HAP-1 (cell line): ENCODE measurements at regions not wholly inside any gene's neighbourhood (a gene's known extent, or its start where the extent isn't known, plus 50 kb on each side); places are given as distances from the start of the nearest gene placed in this dataset.

Source experiments
- DNase-seq, 2 experiments: peaks; one replicate each; pipeline ENCODE4 v3.0.0-alpha.2; 2016 to 2020; ENCODE audit warnings: low spot score in 2 of 2
- H3K27me3 ChIP-seq: fragments of 250-450 bp; sonication (Bioruptor Pico); 2 replicates; pipeline ENCODE4 v1.5.1; 2020; ENCODE audit warnings: low read depth, mild to moderate bottlenecking, moderate library complexity
- H3K36me3 ChIP-seq: fragments of 250-450 bp; sonication (Bioruptor Pico); replicated peaks from 2 replicates; pipeline ENCODE4 v1.5.1; 2020; ENCODE audit warnings: mild to moderate bottlenecking
- H3K4me1 ChIP-seq: fragments of 250-450 bp; sonication (Bioruptor Pico); 2 replicates; pipeline ENCODE4 v1.5.1; 2020; ENCODE audit warnings: mild to moderate bottlenecking
- H3K4me3 ChIP-seq: fragments of 250-450 bp; sonication (Bioruptor Pico); 2 replicates; pipeline ENCODE4 v1.5.1; 2020; ENCODE audit warnings: mild to moderate bottlenecking, moderate library complexity
- H3K9me3 ChIP-seq: fragments of 250-450 bp; sonication (Bioruptor Pico); 2 replicates; pipeline ENCODE4 v1.5.1; 2020; ENCODE audit warnings: mild to moderate bottlenecking, moderate library complexity
- in situ Hi-C: fragments of 300-500 bp; cut with MboI; formaldehyde crosslinking; loops from 3 replicates; pipeline ENCODE4 v1.14.3; 2020; ENCODE audit warnings: low sequenced_read_pairs, inconsistent platforms, mixed read lengths

GRCh38 chr5:106921567-106921966 is 749.2 kb downstream of the EFNA5 start:
- H3K9me3 ChIP-seq, result 0 out of 2 replicates have a peak, but pooled peaks cover 5% of the 10 kb centered on the region
- in situ Hi-C loops, result no loop called here

GRCh38 chr5:106910486-106910885 is 760.3 kb downstream of the EFNA5 start:
- no peaks in the 10 kb centered on the region for H3K36me3 ChIP-seq
- no peak overlapping the region for H3K4me3 ChIP-seq
- in situ Hi-C loops, result no loop called here
- H3K4me1 ChIP-seq, result peaks cover 11% of the 10 kb centered on the region; the same call in 1 of the 2 replicates
- no peaks in the 10 kb centered on the region for H3K9me3 ChIP-seq
- H3K27me3 ChIP-seq, result no peaks in the 10 kb centered on the region
- no peak for DNase-seq

More at GRCh38 chr5:106921567-106921966, 749.2 kb downstream of the EFNA5 start:
- DNase-seq, result no peak
- Histone ChIP-seq H3K4me3 (no peak overlapping the region), H3K27me3 (no peaks in the 10 kb centered on the region), H3K36me3 (no peaks in the 10 kb centered on the region), H3K4me1 (no peaks in the 10 kb centered on the region)

GRCh38 chr5:106909716-106910115 is 761.0 kb downstream of the EFNA5 start:
- Histone ChIP-seq H3K9me3 (no peaks in the 10 kb centered on the region), H3K27me3 (no peaks in the 10 kb centered on the region), H3K4me3 (no peak overlapping the region), H3K4me1 (peaks cover 11% of the 10 kb centered on the region; the same call in 1 of the 2 replicates), H3K36me3 (no peaks in the 10 kb centered on the region)
- in situ Hi-C loops, result no loop called here
- DNase-seq, result no peak

GRCh38 chr5:106907979-106908378 is 762.8 kb downstream of the EFNA5 start:
- in situ Hi-C loops, result no loop called here
- no peak for DNase-seq
- no peaks in the 10 kb centered on the region for H3K36me3 ChIP-seq
- H3K4me1 ChIP-seq, result peaks cover 11% of the 10 kb centered on the region; the same call in 1 of the 2 replicates
- H3K4me3 ChIP-seq, result no peak overlapping the region
- no peaks in the 10 kb centered on the region for H3K27me3 ChIP-seq
- H3K9me3 ChIP-seq, result no peaks in the 10 kb centered on the region

GRCh38 chr5:106906199-106906598 is 764.5 kb downstream of the EFNA5 start:
- no peak for DNase-seq
- Histone ChIP-seq H3K9me3 (no peaks in the 10 kb centered on the region), H3K4me3 (no peak overlapping the region), H3K4me1 (peaks cover 11% of the 10 kb centered on the region; the same call in 1 of the 2 replicates), H3K36me3 (no peaks in the 10 kb centered on the region), H3K27me3 (no peaks in the 10 kb centered on the region)
- in situ Hi-C loops, result no loop called here

GRCh38 chr5:106894964-106895363 is 775.8 kb downstream of the EFNA5 start:
- DNase-seq, result no peak
- peaks cover 3% of the 10 kb centered on the region for H3K4me1 ChIP-seq
- in situ Hi-C loops, result no loop called here
- no peaks in the 10 kb centered on the region; the same call in 1 of the 2 replicates for H3K9me3 ChIP-seq
- H3K36me3 ChIP-seq, result no peaks in the 10 kb centered on the region
- no peak overlapping the region for H3K4me3 ChIP-seq
- H3K27me3 ChIP-seq, result no peaks in the 10 kb centered on the region

GRCh38 chr5:106882035-106882434 is 788.7 kb downstream of the EFNA5 start:
- peaks cover 4% of the 10 kb centered on the region; the same call in 1 of the 2 replicates for H3K9me3 ChIP-seq
- no peak overlapping the region for H3K4me3 ChIP-seq
- no peaks in the 10 kb centered on the region for H3K36me3 ChIP-seq
- no peak for DNase-seq
- no peaks in the 10 kb centered on the region for H3K27me3 ChIP-seq
- peaks cover 6% of the 10 kb centered on the region for H3K4me1 ChIP-seq
- in situ Hi-C loops, result no loop called here

- Histone ChIP-seq H3K9me3 (peaks cover 13% of the 10 kb centered on the region), H3K4me3 (no peak overlapping the region), H3K36me3 (no peaks in the 10 kb centered on the region), H3K27me3 (no peaks in the 10 kb centered on the region), H3K4me1 (peaks cover 6% of the 10 kb centered on the region)
- no peak for DNase-seq
- in situ Hi-C loops, result no loop called here
These were observed 790.1 kb downstream of the EFNA5 start for GRCh38 chr5:106880656-106881055.

- H3K4me1 ChIP-seq, result peaks cover 6% of the 10 kb centered on the region
- no peaks in the 10 kb centered on the region for H3K36me3 ChIP-seq
- no peak for DNase-seq
- no peaks in the 10 kb centered on the region for H3K27me3 ChIP-seq
- peaks cover 13% of the 10 kb centered on the region for H3K9me3 ChIP-seq
- in situ Hi-C loops, result no loop called here
- H3K4me3 ChIP-seq, result no peak overlapping the region
These were observed 792.9 kb downstream of the EFNA5 start for GRCh38 chr5:106877881-106878280.

- in situ Hi-C loops, result no loop called here
- Histone ChIP-seq H3K4me3 (no peak overlapping the region), H3K9me3 (peaks cover 13% of the 10 kb centered on the region), H3K4me1 (peaks cover 5% of the 10 kb centered on the region), H3K36me3 (no peaks in the 10 kb centered on the region), H3K27me3 (no peaks in the 10 kb centered on the region)
- DNase-seq, result peak in 1 of 2 experiments; percentile 20
These were observed 794.0 kb downstream of the EFNA5 start for GRCh38 chr5:106876665-106877194.

- in situ Hi-C loops, result no loop called here
- DNase-seq, result no peak
- Histone ChIP-seq H3K36me3 (no peaks in the 10 kb centered on the region), H3K4me3 (no peak overlapping the region), H3K27me3 (no peaks in the 10 kb centered on the region), H3K4me1 (peaks cover under 1% of the 10 kb centered on the region), H3K9me3 (peaks cover 13% of the 10 kb centered on the region)
These were observed 794.5 kb downstream of the EFNA5 start for GRCh38 chr5:106876298-106876622.

GRCh38 chr5:106875591-106876297 is 795.0 kb downstream of the EFNA5 start:
- in situ Hi-C loops, result no loop called here
- H3K36me3 ChIP-seq, result no peaks in the 10 kb centered on the region

GRCh38 chr5:106874974-106875373 is 795.8 kb downstream of the EFNA5 start:
- H3K27me3 ChIP-seq, result no peaks in the 10 kb centered on the region
- H3K4me1 ChIP-seq, result no peaks in the 10 kb centered on the region
- in situ Hi-C loops, result no loop called here
- no peak overlapping the region for H3K4me3 ChIP-seq
- H3K9me3 ChIP-seq, result peaks cover 13% of the 10 kb centered on the region
- H3K36me3 ChIP-seq, result no peaks in the 10 kb centered on the region
- no peak for DNase-seq

More at GRCh38 chr5:106875591-106876297, 795.0 kb downstream of the EFNA5 start:
- no peaks in the 10 kb centered on the region for H3K4me1 ChIP-seq
- no peak overlapping the region for H3K4me3 ChIP-seq
- no peaks in the 10 kb centered on the region for H3K27me3 ChIP-seq
- peak in 1 of 2 experiments; percentile 67 for DNase-seq
- H3K9me3 ChIP-seq, result peaks cover 13% of the 10 kb centered on the region

- no peak for DNase-seq
- in situ Hi-C loops, result no loop called here
- no peaks in the 10 kb centered on the region for H3K36me3 ChIP-seq
- H3K4me1 ChIP-seq, result no peaks in the 10 kb centered on the region
- H3K4me3 ChIP-seq, result no peak overlapping the region
- H3K9me3 ChIP-seq, result peaks cover 13% of the 10 kb centered on the region
- no peaks in the 10 kb centered on the region for H3K27me3 ChIP-seq
These were observed 796.2 kb downstream of the EFNA5 start for GRCh38 chr5:106874531-106874930.
